GM12891 (cell line): ENCODE measurements at regions not wholly inside any gene's neighbourhood (a gene's known extent, or its start where the extent isn't known, plus 50 kb on each side); places are given as distances from the start of the nearest gene placed in this dataset.

Source experiments
- POLR2A ChIP-seq: IDR thresholded peaks from 2 replicates; pipeline ENCODE4 v1.6.1; 2011; ENCODE audit warnings: low read depth, low read length, control low read depth
- POLR2AphosphoS5 ChIP-seq: IDR thresholded peaks from 2 replicates; pipeline ENCODE4 v1.6.1; 2011; ENCODE audit warnings: low read depth, low read length, control low read depth
- SPI1 ChIP-seq: IDR thresholded peaks from 2 replicates; pipeline ENCODE4 v1.6.1; 2011; ENCODE audit warnings: low read depth, low read length, control low read depth
- TAF1 ChIP-seq: IDR thresholded peaks from 2 replicates; pipeline ENCODE4 v1.6.1; 2011; ENCODE audit warnings: low read depth, low read length, control low read depth

GRCh38 chr12:74018849-74019248, 518.8 kb upstream of the ATXN7L3B start:
- TF ChIP-seq POLR2AphosphoS5 (no peak), TAF1 (no peak), POLR2A (no peak), SPI1 (no peak)
